ENCODE measurements at regions not wholly inside any gene's neighbourhood (a gene's known extent, or its start where the extent isn't known, plus 50 kb on each side); places are given as distances from the start of the nearest gene placed in this dataset.

DNA sequence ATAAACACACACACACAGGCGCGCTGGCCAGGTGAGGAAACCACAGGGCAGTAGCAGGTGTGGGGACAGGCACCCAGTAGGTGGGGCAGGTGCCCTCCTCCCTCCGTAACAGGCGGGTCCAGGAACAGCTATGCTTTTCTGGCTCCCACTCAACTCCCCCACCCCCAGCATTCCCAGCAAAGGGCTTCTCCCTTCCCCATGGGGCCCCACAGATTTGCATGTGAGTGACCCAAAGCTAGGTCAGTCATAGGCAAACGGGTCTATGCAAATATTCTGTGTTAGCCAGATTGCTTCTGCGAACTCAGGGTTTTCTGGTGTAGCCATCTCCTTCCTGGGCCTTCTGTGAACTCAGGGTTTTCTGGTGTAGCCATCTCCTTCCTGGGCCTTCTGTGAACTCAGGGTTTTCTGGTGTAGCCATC is 114.2 kb downstream of the SIK1 start:
- no peak overlapping the region for H3K4me3 ChIP-seq (ENCODE audit: low read depth, low read length)
- no peak for DNase-seq (ENCODE audit: low read depth)
- TF ChIP-seq, protein P1, sequence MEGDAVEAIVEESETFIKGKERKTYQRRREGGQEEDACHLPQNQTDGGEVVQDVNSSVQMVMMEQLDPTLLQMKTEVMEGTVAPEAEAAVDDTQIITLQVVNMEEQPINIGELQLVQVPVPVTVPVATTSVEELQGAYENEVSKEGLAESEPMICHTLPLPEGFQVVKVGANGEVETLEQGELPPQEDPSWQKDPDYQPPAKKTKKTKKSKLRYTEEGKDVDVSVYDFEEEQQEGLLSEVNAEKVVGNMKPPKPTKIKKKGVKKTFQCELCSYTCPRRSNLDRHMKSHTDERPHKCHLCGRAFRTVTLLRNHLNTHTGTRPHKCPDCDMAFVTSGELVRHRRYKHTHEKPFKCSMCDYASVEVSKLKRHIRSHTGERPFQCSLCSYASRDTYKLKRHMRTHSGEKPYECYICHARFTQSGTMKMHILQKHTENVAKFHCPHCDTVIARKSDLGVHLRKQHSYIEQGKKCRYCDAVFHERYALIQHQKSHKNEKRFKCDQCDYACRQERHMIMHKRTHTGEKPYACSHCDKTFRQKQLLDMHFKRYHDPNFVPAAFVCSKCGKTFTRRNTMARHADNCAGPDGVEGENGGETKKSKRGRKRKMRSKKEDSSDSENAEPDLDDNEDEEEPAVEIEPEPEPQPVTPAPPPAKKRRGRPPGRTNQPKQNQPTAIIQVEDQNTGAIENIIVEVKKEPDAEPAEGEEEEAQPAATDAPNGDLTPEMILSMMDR (IDR thresholded peaks at IDR 0.05; ENCODE audit: insufficient read depth, low read length) = no peak

DNA sequence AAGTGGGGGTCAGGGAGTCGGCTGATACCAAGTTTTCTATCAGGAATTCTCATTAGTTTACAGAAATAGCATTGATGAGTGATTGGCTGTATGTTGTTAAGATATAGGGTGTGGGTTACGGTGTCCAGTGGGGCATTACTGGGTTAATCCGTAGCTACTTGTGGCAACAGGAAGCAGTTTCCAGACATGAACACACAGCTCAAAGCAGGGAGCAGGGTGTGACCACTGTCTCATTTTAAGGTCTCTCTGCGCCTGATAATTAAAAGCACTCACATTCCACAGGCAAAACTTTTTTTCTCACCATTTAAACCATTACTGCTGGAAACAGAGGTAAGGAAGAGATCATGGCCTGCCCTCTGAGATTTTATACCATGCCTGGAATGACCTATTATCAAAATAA is 114.9 kb downstream of the SIK1 start:
- H3K4me3 ChIP-seq (ENCODE audit: low read depth, low read length) = no peak overlapping the region
- TF ChIP-seq, protein P1 (IDR thresholded peaks at IDR 0.05; ENCODE audit: insufficient read depth, low read length) = no peak
- DNase-seq (ENCODE audit: low read depth) = no peak

DNA sequence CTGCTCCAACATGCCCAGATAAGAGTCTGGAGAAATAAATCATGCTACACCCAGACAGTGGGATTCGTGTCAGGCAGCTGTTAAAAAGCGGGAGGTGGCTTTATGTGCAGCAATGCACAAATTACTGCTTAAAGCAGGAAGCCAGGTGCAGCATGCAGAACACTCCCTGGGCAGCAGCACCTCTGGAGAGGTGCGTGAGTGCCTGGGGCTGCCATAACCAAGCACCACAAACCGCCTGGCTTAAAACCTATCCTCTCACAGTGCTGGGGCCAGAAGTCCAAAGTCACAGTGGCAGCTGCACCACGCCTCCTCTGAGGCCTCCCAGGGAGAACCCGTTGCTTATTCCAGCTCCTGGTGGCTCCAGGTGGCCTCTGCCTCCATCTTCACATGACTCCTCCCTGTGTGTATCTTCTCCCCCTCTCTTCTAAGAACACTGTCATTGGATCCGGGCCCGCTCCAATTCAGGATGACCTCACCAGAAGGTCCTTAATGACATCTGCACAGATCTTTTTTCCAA is 115.6 kb downstream of the SIK1 start:
- DNase-seq (ENCODE audit: low read depth) = no peak
- no peak overlapping the region for H3K4me3 ChIP-seq (ENCODE audit: low read depth, low read length)
- TF ChIP-seq, protein P1 (IDR thresholded peaks at IDR 0.05; ENCODE audit: insufficient read depth, low read length) = no peak

DNA sequence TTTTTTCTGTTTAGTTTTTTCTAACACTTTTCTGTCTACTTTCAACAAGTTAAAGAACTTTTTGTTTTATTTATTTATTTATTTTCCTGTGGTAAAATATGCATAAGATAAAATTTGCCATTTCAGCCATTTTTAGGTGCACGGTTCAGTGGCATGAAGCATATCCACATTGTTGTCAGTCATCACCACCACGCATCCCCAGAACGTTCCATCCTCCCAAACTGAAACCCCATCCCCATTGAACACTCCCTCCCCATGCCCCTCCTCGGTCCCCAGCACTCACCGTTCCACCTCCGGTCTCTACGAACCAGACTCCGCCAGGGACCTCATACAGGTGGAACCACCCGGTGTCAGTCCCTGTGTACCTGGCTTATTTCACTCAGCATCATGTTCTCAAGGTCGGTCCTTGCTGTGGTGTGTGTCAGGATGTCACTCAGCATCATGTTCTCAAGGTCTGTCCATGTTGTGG is 118.1 kb downstream of the SIK1 start:
- DNase-seq (ENCODE audit: low read depth) = no peak
- TF ChIP-seq, protein P1 (IDR thresholded peaks at IDR 0.05; ENCODE audit: insufficient read depth, low read length) = no peak
- H3K4me3 ChIP-seq (ENCODE audit: low read depth, low read length) = no peak overlapping the region

DNA sequence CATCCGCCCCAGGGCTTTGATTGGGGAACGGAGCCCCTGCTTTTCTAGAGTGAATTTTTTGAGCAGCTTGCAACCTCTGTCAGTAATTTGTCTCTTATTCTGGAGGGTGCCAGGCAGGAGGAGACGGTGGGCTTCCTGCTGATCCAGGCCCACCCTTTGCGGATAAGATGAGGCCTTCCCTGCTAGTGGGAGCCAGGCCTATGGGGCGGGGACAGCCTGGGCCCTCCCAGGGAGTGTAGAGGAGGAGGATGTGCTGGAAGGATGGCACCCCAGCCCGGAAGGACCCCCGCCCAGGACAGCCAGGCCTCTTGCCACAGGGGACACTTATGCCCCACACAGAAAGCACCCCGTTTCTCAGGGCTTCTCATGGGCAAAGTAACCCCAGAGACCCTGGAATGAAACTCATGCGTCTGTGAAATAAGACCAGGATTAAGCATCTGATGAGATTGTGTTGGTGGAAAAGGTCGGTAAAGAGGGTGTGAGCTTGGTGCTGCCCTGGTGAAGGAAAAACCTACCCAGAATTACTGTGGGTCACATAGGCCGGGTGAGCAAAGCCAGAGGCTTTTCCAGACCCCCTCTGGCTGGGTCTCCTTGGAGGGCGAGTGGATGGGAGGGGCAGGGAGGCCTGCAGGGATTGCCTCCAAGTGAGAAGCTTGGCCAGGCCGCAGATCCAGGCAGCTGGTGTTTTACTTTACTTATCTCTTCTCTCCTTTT is 118.7 kb downstream of the SIK1 start:
- no peak for DNase-seq (ENCODE audit: low read depth)
- H3K4me3 ChIP-seq (ENCODE audit: low read depth, low read length) = no peak overlapping the region
- TF ChIP-seq, protein P1 (IDR thresholded peaks at IDR 0.05; ENCODE audit: insufficient read depth, low read length) = no peak

DNA sequence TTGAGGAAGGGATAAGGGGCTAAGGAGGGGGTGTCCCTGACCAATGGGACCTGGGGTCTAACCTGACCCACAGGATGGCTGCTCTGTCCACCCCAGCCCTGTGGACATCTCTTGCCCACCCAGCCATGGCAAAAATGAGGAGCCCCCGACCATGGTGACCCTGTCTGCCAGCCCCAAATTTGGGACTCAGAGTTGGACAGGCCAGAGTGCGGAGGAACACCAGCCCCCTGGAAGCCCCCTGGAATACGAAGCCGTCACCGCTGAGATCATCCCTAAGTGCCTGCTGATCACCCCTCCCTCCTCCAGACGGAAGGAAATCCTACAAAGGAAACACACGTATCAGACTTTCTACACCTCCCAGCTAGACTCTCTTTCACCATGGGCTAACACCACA is 119.3 kb downstream of the SIK1 start:
- DNase-seq (ENCODE audit: low read depth) = no peak
- TF ChIP-seq, protein P1 (IDR thresholded peaks at IDR 0.05; ENCODE audit: insufficient read depth, low read length) = no peak
- no peak overlapping the region for H3K4me3 ChIP-seq (ENCODE audit: low read depth, low read length)

Measured in fibroblast of the aortic adventitia (primary cell).